ENCODE measurements at regions not wholly inside any gene's neighbourhood (a gene's known extent, or its start where the extent isn't known, plus 50 kb on each side); places are given as distances from the start of the nearest gene placed in this dataset.

- TF ChIP-seq POLR2AphosphoS5 (IDR thresholded peaks at IDR 0.05; ENCODE audit: low read depth, low read length) (no peak), REST (IDR thresholded peaks at IDR 0.05; ENCODE audit: low read depth) (no peak), MAX (IDR thresholded peaks at IDR 0.05) (no peak), CTCF (IDR thresholded peaks at IDR 0.05 in 2 of 3, conservative IDR thresholded peaks at IDR 0.05 in 1 of 3; ENCODE audit: borderline replicate concordance in 1 of 3, insufficient read depth in 1 of 3, low read depth in 2 of 3, low read length in 2 of 3) (no peak)
Measured at GRCh38 chr11:100469835-100470234, 217.3 kb upstream of the ARHGAP42 start.
